Stimulated activated CD4-positive, alpha-beta T cell treated with anti-CD3 and anti-CD28 coated beads, Interleukin-15, amount 100 ng/mL, for 24 hours (primary cell): ENCODE measurements at regions not wholly inside any gene's neighbourhood (a gene's known extent, or its start where the extent isn't known, plus 50 kb on each side); places are given as distances from the start of the nearest gene placed in this dataset.
"Not testable (repeated sequence)": the region's sequence is repeated elsewhere in the genome, so short reads cannot be mapped to it uniquely, and the experiment has no call there.

ENCODE experiments used
- DNase-seq: peaks from one replicate; pipeline ENCODE4 v3.0.0-alpha.2; 2020

GRCh38 chr18:10086458-10087210 lies 172.8 kb downstream of the VAPA start:
- DNase-seq, result no peak

- DNase-seq, result no peak
These were observed 174.9 kb downstream of the VAPA start for GRCh38 chr18:10088734-10089133.

- DNase-seq, result no peak
These were observed 176.1 kb downstream of the VAPA start for GRCh38 chr18:10089881-10090280.

DNA sequence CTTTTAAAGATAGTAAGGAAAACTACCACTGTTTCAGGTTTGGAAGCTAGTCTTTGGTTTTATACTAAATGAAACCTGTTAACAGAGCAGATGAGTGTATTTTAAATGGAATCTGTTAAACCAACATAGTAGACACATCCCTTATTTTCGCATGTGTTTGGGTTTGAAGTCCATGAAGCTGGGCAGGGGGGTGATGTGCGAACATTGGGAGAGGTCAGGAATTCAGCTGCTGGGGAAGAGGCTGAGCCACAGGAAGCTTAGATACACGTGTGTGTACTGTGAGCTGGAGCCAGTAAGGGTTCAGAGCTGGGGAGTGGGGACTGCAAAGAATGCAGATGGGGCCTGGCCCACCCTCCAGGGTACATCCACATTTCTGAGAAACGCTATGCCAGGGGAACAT lies 176.9 kb downstream of the VAPA start:
- DNase-seq, result no peak

DNA sequence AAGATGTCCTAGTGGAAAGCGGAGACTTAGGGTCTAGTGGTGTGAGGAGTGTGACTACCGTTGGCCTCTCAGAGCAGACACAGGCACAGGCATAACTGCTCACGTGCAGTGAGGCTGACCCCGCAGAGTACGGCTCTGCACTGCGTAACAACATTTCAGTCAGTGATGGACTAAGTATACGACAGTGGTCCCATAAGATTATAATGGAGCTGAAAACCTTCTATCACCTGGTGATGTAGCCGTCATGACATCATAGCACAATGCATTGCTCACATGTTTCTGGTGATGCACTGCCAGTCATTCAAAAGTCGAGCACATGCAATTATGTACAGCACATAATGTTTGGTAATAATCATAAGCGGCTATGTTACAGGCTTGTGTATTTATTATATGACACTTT lies 179.6 kb downstream of the VAPA start:
- DNase-seq, result no peak

DNA sequence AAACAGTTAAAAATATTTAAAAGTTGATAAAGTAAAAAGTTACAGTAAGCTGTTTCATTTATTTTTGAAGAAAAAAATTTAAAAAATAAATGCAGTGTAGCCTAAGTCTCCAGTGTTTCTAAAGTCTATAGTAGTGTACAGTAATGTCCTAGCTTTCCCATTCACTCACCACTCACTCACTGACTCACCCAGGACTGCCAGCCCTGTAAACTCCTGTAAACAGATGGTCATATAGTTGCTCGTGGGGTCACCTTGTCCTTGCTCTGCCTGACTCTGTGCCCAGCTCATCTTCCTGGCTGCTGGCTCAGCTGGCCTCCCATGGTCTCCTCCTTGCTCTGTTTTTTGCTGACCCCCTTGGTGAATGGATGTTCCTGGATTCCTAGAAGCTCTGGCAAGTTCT lies 180.3 kb downstream of the VAPA start:
- no peak for DNase-seq

GRCh38 chr18:10094655-10095054 lies 180.8 kb downstream of the VAPA start:
- no peak for DNase-seq

- no peak for DNase-seq
These were observed 181.5 kb downstream of the VAPA start for GRCh38 chr18:10095356-10095755.

GRCh38 chr18:10099539-10100140 lies 185.8 kb downstream of the VAPA start:
- no peak for DNase-seq

DNA sequence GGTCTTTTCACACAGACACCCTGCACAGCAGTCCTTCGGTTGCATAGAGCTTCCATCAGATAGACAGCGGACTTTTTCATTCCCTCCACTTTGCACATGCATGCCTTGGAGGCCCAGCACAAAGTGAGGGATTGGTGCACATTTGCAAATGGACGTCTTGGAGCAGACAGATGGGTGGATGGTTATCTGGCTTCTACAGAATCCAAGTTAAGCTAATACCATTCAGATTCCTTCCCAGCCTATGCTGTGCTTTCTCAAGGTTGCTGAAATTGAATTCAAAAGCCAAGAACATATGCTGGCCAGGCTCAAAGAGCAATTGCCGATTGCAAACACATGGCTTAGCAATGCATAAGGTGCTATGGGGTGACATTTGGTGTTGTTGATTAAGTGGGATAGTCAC lies 186.4 kb downstream of the VAPA start:
- DNase-seq, result no peak

DNA sequence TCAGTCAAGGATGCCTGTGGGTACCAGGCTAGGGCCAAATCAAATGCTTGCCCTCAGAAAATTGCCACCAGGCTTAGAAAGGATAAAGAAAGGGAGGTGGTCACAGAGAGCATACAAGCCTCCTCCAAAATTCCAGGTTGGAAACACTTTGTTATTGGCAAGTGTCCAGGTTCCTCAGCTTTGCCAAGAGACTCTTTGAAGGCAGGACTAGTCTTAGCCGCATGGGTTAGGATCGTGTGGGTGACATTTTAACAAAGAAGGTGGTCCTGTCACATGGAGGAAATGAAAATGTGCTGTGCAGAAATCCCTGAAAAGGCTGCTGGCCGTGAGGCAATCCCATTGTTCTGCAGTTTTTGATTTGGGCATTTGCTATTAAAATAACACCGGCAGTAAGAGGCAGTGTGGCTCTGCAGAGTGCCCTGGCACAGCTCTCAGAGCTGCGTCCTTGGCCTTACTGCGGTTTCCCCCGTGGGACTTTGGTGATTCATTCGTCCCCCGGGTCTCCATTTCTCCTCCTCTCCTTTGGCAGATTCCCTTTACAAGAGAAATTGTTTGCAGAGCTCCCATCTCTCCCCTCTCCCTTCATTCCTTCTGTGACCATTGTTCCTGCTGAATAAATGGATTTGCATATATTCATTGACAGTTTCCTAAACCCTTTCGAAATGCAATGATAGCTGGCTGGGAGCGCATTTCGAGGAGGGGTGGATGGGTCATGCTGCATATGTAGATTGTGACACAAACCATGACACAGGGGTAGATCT lies 187.3 kb downstream of the VAPA start:
- DNase-seq, result no peak

GRCh38 chr18:10101729-10102128 lies 187.9 kb downstream of the VAPA start:
- no peak for DNase-seq

DNA sequence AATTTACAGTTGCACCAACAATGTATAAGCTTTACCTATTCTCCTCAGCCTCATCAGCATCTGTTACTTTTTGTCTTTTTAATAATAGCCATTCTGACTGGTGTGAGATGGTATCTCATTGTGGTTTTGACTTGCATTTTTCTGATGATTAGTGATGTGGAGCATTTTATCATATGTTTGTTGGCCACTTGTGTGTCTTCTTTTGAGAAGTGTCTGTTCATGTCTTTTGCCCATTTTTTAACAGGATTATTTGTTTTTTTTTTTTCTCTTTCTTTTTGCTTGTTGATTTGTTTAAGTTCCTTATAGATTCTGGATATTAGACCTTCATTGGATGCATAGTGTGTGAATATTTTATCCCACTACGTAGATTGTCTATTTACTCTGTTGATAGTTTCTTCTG lies 191.3 kb downstream of the VAPA start:
- DNase-seq, result not testable (repeated sequence)

DNA sequence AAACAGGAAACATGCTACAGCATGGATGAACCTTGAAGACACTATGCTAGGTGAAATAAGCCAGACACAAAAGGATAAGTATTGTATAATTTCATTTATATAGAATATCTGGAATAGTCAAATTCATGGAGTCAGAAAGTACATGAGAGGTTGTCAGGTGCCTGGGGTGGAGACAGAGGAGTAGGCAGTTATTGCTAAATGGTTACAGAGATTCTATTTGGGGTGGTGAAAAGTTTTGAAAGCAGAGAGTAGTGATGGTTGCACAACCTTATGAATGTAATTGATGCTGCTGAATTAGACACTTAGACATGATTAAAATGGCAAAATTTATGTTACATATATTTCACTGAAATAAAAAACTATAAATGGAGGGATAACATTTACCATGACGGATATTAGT lies 197.4 kb downstream of the VAPA start:
- no peak for DNase-seq

GRCh38 chr18:10111944-10112343 lies 198.1 kb downstream of the VAPA start:
- DNase-seq, result no peak

- DNase-seq, result no peak
These were observed 199.6 kb downstream of the VAPA start for GRCh38 chr18:10113121-10114022.

DNA sequence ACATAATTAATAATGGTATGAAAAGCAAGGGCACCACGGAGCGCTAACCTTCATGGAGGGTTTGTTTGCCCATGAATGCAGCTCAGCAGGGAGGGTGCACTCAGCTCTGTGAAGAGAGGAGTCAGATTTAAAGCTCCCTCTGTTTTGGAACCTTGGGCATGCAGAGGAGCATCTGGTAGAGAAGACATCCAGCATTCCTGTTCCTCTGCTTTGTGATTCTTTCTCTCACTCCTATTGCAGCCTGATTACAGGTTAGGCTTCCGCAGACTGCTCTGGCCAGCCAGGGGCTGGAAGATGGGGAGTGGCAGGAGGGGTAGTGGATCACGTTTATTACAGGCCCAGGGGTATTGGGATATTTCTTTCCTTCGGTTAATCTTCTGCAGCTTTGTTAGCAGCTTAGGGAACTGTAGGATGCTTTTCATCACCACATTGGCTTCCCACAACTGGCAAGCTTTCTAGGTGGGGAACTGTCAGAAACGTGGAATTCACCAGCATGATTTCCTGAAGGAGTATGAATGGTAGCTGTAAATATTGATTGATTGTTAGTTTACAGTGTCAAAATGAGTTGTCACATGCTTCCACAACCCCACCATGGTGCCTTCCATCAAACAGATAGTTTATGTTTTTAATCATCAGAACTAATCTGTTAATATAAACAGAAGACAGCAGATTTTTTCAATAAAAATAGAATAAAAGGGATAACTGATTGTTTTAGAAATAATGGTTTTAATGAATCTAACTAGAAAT lies 201.1 kb downstream of the VAPA start:
- no peak for DNase-seq

- no peak for DNase-seq
These were observed 202.8 kb downstream of the VAPA start for GRCh38 chr18:10116574-10116973.

- DNase-seq, result no peak
These were observed 205.7 kb downstream of the VAPA start for GRCh38 chr18:10119528-10119927.

- no peak for DNase-seq
These were observed 206.2 kb downstream of the VAPA start for GRCh38 chr18:10119991-10120390.

GRCh38 chr18:10120622-10121021 lies 206.8 kb downstream of the VAPA start:
- DNase-seq, result no peak

- no peak for DNase-seq
These were observed 207.2 kb downstream of the VAPA start for GRCh38 chr18:10121028-10121427.
